HEK293 (cell line): ENCODE measurements at regions not wholly inside any gene's neighbourhood (a gene's known extent, or its start where the extent isn't known, plus 50 kb on each side); places are given as distances from the start of the nearest gene placed in this dataset.

Experiments
- BCL6B ChIP-seq: fragments of 450-650 bp; formaldehyde crosslinking; IDR thresholded peaks from 2 replicates; pipeline ENCODE4 v1.5.1; 2017; ENCODE audit warnings: missing biosample characterization, missing genetic modification characterization
- FEZF1 ChIP-seq: fragments of 450-650 bp; formaldehyde crosslinking; IDR thresholded peaks from 2 replicates; pipeline ENCODE4 v1.5.1; 2016; ENCODE audit warnings: missing biosample characterization, missing genetic modification characterization
- HOXD13 ChIP-seq: sonication (generic); formaldehyde crosslinking; IDR thresholded peaks from 2 replicates; pipeline ENCODE4 v1.8.0; 2022; ENCODE audit warnings: missing genetic modification reagents, borderline replicate concordance
- KLF9 ChIP-seq: fragments of 450-650 bp; formaldehyde crosslinking; IDR thresholded peaks from 2 replicates; pipeline ENCODE4 v1.5.1; 2016; ENCODE audit warnings: missing biosample characterization, missing genetic modification characterization, low read depth
- PBX3 ChIP-seq: sonication (generic); formaldehyde crosslinking; IDR thresholded peaks from 2 replicates; pipeline ENCODE4 v1.8.1; 2022; ENCODE audit warnings: mild to moderate bottlenecking, moderate library complexity, missing genetic modification reagents
- ZBTB26 ChIP-seq: fragments of 450-650 bp; formaldehyde crosslinking; optimal IDR thresholded peaks from 2 replicates; pipeline ENCODE3; 2016; ENCODE audit warnings: missing biosample characterization, mild to moderate bottlenecking, missing genetic modification characterization
- ZNF335 ChIP-seq: fragments of 450-650 bp; formaldehyde crosslinking; conservative IDR thresholded peaks from 2 replicates; pipeline ENCODE4 v1.5.1; 2016; ENCODE audit warnings: missing biosample characterization, missing genetic modification characterization
- ZNF747 ChIP-seq: fragments of 450-650 bp; formaldehyde crosslinking; IDR thresholded peaks from 2 replicates; pipeline ENCODE4 v1.5.1; 2016; ENCODE audit warnings: missing biosample characterization, missing genetic modification characterization

- TF ChIP-seq PBX3 (CRISPR knock-in tag) (no peak), FEZF1 (no peak), ZNF335 (tag by site-specific recombination) (no peak), ZBTB26 (no peak), HOXD13 (CRISPR knock-in tag) (no peak), ZNF747 (tag by site-specific recombination) (no peak), BCL6B (no peak), KLF9 (tag by site-specific recombination) (no peak)
These were observed 499.0 kb downstream of the PDGFC start for GRCh38 chr4:156472624-156473023.
